Fibroblast of villous mesenchyme (primary cell): ENCODE measurements at regions not wholly inside any gene's neighbourhood (a gene's known extent, or its start where the extent isn't known, plus 50 kb on each side); places are given as distances from the start of the nearest gene placed in this dataset.

Experiments
- DNase-seq: peaks from one replicate; pipeline ENCODE4 v3.0.0-alpha.2; 2010; ENCODE audit warnings: low read depth
- H3K4me3 ChIP-seq: 2 replicates; pipeline ENCODE4 v1.5.1; 2011; ENCODE audit warnings: low read depth, mild to moderate bottlenecking, low read length
- TF ChIP-seq, protein P1 (sequence below): IDR thresholded peaks from 2 replicates; pipeline ENCODE4 v1.5.1; 2012; ENCODE audit warnings: low read depth, mild to moderate bottlenecking, low read length; ENCODE audit not compliant: insufficient read depth

DNA sequence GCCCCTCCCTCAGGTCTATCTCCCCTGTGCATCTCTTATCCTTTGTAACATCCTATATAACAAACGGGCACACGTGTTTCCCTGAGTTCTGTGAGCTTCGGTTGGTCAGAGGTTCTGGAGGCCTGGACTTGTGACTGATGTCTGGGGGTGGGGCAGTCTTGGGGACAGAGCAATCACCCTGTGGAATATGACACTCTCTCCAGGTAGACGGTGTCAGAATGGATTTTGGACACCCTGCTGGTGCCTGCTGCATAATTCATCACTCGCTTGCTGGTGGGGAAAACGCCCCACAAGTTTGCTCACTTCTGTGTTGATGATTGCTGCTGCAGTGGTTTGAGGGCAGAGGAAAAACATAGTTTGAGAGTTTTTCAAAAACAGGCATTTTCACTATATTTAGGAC lies 223.2 kb downstream of the UQCRFS1 start:
- no peak for DNase-seq
- H3K4me3 ChIP-seq: no peak overlapping the region
- TF ChIP-seq, protein P1, sequence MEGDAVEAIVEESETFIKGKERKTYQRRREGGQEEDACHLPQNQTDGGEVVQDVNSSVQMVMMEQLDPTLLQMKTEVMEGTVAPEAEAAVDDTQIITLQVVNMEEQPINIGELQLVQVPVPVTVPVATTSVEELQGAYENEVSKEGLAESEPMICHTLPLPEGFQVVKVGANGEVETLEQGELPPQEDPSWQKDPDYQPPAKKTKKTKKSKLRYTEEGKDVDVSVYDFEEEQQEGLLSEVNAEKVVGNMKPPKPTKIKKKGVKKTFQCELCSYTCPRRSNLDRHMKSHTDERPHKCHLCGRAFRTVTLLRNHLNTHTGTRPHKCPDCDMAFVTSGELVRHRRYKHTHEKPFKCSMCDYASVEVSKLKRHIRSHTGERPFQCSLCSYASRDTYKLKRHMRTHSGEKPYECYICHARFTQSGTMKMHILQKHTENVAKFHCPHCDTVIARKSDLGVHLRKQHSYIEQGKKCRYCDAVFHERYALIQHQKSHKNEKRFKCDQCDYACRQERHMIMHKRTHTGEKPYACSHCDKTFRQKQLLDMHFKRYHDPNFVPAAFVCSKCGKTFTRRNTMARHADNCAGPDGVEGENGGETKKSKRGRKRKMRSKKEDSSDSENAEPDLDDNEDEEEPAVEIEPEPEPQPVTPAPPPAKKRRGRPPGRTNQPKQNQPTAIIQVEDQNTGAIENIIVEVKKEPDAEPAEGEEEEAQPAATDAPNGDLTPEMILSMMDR: no peak

DNA sequence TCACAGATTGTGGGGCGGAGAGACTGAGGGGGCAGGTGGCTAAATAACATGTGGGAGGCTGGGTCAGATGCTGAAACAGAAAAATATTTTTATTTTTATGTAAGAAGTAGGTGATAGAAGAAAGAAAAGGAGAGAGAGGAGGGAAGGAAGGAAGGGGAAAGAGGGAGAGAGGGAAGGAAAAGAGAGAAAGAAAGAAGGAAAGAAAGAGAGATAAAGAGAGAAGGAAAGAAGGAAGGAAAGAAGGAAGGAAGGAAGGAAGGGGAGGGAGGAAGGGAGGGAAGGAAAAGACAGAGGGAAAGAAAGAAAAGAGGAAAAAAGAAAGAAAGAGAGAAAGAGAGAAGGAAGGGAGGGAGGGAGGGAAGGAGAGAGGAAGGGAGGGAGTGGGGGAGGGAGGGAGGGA lies 224.9 kb downstream of the UQCRFS1 start:
- DNase-seq: no peak
- TF ChIP-seq, protein P1: no peak
- H3K4me3 ChIP-seq: no peak overlapping the region

DNA sequence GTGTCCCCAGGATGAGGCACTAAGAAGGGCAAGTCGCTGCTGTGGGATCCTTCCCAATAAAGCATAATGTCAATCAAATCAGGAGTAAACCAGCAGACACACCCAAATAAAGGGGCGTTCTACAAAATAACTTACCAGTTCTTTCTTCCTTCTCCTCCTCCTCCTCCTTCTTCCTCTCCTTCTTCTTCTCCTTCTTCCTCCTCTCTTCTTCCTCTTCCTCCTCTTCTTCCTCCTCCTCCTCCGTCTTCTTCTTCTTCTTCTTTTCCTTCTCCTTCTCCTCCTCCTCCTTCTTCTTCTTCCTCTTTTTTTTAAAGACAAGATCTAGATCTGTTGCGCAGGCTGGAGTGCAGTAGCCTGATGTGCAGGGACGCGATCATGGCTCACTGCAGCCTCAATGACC lies 225.8 kb downstream of the UQCRFS1 start:
- TF ChIP-seq, protein P1: no peak
- no peak for DNase-seq
- no peak overlapping the region for H3K4me3 ChIP-seq

DNA sequence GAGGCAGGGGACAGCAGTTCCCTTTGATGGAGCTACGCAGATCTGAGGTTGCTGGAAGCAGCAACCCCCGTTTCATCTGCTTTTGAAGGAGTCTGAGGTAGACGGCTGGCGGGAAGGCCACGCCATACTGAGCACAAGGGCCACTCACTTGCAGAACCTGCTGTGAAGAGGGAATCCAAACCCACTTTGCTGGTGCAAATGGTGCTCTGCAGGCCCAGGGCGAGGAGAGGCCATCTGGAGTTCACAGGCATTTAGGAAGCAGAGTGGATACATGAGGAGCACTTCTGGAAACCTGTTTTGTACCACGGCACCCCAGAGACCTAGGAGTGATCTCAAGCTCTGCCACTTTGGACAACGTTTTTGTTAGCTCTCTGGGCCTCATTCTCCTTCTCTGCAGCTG lies 227.8 kb downstream of the UQCRFS1 start:
- TF ChIP-seq, protein P1: no peak
- H3K4me3 ChIP-seq: no peak overlapping the region
- DNase-seq: no peak

DNA sequence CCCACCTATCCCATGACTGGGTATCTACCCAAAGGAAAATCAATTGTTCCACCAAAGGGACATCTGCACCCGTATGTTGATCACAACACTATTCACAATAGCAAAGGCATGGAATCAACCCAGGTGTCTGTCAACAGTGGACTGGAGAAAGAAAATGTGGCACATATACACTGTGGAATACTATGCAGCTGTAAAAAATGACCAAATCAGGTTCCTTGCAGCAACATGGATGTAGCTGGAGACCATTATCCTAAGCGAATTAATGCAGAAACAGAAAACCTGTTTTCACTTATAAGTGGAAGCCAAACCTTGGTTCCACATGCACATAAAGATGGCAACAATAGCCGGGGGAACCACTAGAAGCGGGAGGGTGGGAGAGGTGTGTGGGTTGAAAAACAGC lies 228.6 kb downstream of the UQCRFS1 start:
- TF ChIP-seq, protein P1: no peak
- H3K4me3 ChIP-seq: no peak overlapping the region
- no peak for DNase-seq

DNA sequence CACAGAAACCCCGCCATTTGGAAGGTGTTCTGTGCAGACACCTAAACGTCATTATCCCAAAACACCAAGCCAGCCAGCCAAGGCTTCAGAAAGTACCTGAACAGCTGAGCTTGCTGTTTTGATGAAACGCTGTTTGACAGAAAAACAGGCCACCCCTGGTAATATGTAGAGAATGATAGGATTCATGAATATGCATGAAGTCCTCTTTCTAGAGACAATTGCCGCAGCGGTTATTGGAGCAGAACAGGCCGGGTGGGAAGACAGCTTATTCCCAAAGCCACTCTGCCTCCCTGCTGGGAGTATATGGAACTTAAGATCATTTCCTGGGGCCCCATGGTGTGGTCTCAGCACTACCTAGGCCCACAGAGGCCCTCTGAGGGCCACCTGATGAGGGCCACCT lies 229.5 kb downstream of the UQCRFS1 start:
- H3K4me3 ChIP-seq: no peak overlapping the region
- DNase-seq: no peak

DNA sequence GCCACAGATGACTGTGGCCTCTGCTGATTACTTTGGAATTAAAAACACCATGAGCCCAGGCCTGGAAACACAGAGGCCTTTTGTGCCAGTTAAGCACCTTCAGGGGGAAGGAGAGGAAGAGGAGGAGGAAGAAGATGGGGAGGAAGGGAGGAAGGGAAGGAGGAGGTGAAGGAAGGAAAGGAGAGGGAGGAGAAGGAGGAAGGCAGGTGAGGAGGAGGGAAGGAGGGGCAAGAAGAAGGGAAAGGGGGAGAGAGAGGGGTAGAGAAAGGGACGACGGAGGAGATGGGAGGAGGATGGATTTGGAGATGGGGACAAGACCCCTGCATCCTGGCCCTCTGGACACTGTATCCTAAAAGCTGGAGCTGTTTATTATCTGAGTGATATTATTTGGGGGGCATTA lies 231.0 kb downstream of the UQCRFS1 start:
- DNase-seq: no peak
- no peak overlapping the region for H3K4me3 ChIP-seq
- TF ChIP-seq, protein P1: no peak

More for the DNA sequence above, 229.5 kb downstream of the UQCRFS1 start:
- TF ChIP-seq, protein P1: no peak
